Mucosa of descending colon (tissue), 3 donors: ENCODE measurements at regions not wholly inside any gene's neighbourhood (a gene's known extent, or its start where the extent isn't known, plus 50 kb on each side); places are given as distances from the start of the nearest gene placed in this dataset.

Source experiments
- ATAC-seq: fragments of 200-7000 bp; cut with Tn5 transposase; one replicate; pipeline ENCODE4 v1.9.1; 2020; ENCODE audit warnings: mild to moderate bottlenecking, moderate library complexity
- DNase-seq, 3 donors: peaks; one replicate each; pipeline ENCODE4 v3.0.0-alpha.2; 2020
- H3K36me3 ChIP-seq: fragments of 200-600 bp; one replicate; pipeline ENCODE4 v1.8.0; 2021; ENCODE audit warnings: low read depth, mild to moderate bottlenecking
- H3K4me1 ChIP-seq: fragments of 200-600 bp; one replicate; pipeline ENCODE4 v1.8.0; 2021; ENCODE audit warnings: low read depth, mild to moderate bottlenecking
- H3K4me3 ChIP-seq: fragments of 200-600 bp; one replicate; pipeline ENCODE4 v1.8.0; 2021; ENCODE audit warnings: mild to moderate bottlenecking
- H3K9me3 ChIP-seq: fragments of 200-600 bp; one replicate; pipeline ENCODE4 v1.8.0; 2021; ENCODE audit warnings: mild to moderate bottlenecking
- intact Hi-C, 2 donors: fragments of 100-400 bp; cut with DNase I in 1 of 2; cut with micrococcal nuclease in 1 of 2; formaldehyde crosslinking; loops; one replicate each; pipeline versions ENCODE4 v1.11.0 to v1.11.1; 2022; cut with DNase I, micrococcal nuclease
- TF ChIP-seq, protein P1 (sequence below): fragments of 200-600 bp; IDR thresholded peaks from one replicate; pipeline ENCODE4 v1.8.0; 2022; ENCODE audit warnings: antibody characterized with exemption, mild to moderate bottlenecking
- donor health status: DM: no; HTN: no; CAD: no; lungs with moderate emphysema.
- donor health status: DM: no; HTN: no; CAD: no.
- donor health status: DM: no; HTN: yes; CAD: no.

DNA sequence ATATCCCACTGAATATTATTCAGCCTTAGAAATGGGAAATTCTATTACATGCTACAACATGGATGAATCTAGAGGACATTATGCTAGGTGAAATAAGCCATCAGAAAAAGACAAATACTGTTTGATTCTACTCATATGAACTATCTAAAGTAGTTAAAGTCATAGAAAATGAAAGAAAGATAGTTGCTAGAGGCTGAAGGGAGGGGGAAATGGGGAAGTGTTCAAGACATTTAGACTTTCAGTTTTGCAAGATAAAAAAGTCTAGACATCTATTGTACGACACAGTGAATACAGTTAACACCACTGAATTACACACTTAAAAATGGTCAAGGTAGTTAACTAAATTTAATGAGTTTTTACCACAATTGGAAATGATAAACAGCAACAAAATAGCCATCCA, 835.9 kb upstream of the CHAC2 start:
- H3K4me1 ChIP-seq: no peaks in the 10 kb centered on the region
- H3K9me3 ChIP-seq: peaks cover 6% of the 10 kb centered on the region
- DNase-seq (no peak), ATAC-seq (no peak)
- TF ChIP-seq, protein P1, sequence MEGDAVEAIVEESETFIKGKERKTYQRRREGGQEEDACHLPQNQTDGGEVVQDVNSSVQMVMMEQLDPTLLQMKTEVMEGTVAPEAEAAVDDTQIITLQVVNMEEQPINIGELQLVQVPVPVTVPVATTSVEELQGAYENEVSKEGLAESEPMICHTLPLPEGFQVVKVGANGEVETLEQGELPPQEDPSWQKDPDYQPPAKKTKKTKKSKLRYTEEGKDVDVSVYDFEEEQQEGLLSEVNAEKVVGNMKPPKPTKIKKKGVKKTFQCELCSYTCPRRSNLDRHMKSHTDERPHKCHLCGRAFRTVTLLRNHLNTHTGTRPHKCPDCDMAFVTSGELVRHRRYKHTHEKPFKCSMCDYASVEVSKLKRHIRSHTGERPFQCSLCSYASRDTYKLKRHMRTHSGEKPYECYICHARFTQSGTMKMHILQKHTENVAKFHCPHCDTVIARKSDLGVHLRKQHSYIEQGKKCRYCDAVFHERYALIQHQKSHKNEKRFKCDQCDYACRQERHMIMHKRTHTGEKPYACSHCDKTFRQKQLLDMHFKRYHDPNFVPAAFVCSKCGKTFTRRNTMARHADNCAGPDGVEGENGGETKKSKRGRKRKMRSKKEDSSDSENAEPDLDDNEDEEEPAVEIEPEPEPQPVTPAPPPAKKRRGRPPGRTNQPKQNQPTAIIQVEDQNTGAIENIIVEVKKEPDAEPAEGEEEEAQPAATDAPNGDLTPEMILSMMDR: no peak
- intact Hi-C loops: no loop called here
- H3K36me3 ChIP-seq: no peaks in the 10 kb centered on the region
- H3K4me3 ChIP-seq: no peak overlapping the region

DNA sequence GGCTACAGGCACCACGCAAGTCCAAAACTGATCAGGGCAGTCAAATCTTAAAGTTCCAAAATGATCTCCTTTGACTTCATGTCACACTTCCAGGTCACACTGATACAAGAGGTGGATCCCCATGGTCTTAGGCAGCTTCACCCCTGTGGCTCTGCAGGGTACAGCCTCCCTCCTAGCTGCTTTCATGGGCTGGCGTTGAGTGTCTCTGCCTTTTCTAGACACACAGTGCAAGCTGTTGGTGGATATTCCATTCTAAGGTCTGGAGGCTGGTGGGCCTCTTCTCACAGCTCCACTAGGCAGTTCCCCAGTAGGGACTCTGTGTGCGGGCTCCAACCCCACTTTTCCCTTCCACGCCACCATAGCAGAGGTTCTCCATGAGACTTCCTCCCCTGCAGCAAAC, 838.2 kb upstream of the CHAC2 start:
- TF ChIP-seq, protein P1: no peak
- intact Hi-C loops: no loop called here
- no peak for DNase-seq
- no peak for ATAC-seq
- H3K9me3 ChIP-seq: peaks cover 12% of the 10 kb centered on the region
- no peaks in the 10 kb centered on the region for H3K36me3 ChIP-seq
- no peaks in the 10 kb centered on the region for H3K4me1 ChIP-seq
- no peak overlapping the region for H3K4me3 ChIP-seq

DNA sequence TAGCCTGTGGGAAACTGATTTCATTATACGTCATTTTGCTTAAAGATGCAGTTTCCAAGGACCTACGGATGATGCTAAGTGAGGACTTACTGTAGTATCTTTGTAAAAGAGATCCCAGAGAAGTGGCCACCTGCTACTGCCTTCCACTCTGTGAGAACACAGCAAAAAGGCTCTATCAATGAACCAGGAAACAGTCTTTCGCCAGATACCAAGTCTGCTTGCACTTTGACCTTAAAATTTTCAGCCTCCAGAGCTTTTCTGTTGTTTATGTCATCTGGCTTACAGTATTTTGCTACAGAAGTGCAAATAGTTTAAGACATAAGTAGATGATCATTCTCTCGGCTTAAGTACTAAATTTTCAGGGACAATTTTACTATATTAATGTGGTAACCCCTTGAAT, 847.9 kb upstream of the CHAC2 start:
- no peaks in the 10 kb centered on the region for H3K36me3 ChIP-seq
- no peaks in the 10 kb centered on the region for H3K9me3 ChIP-seq
- no peak overlapping the region for H3K4me3 ChIP-seq
- intact Hi-C loops: no loop called here
- H3K4me1 ChIP-seq: no peaks in the 10 kb centered on the region
- ATAC-seq (peak; percentile 34), DNase-seq (no peak)
- TF ChIP-seq, protein P1: no peak

DNA sequence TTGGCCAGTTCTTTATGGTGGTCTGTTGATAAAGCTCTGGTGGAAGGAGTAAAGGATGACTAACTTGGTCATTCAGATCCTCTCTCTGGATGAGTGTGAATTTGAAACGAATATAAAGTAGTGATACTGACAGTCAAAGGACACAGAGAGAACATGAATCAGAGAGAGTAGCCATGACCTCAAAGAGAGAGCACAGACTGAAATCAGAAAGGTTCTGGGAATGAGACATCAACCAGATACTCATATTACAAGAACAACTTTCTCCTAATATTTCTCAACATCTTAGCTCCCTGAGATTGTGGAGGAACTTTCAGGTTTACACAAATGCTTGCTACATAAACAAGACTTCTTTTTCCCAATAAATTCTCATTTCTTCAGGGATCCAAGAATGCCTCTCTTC, 849.1 kb upstream of the CHAC2 start:
- Histone ChIP-seq H3K36me3 (no peaks in the 10 kb centered on the region), H3K4me1 (no peaks in the 10 kb centered on the region), H3K4me3 (no peak overlapping the region), H3K9me3 (no peaks in the 10 kb centered on the region)
- DNase-seq (no peak), ATAC-seq (no peak)
- intact Hi-C loops: no loop called here
- TF ChIP-seq, protein P1: no peak

DNA sequence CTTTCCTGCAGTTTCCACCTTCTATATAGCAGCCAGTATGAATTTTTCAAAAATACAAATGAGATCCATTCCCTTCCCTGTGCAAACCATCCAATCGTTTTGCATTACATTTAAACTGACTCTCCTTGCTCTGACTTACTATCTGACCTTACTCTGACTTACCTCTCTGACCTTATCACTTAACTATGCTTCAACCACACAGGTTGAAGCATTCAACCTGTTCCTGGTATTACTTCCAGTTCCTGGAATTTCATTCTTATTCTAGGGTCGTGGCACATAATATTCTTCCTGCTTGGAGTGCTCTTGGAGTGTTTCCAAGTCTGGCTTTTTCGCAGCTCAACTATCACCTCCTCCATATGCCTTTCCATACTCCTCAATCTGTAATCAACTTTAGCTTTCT, 850.6 kb upstream of the CHAC2 start:
- no peaks in the 10 kb centered on the region for H3K4me1 ChIP-seq
- no peak overlapping the region for H3K4me3 ChIP-seq
- ATAC-seq (no peak), DNase-seq (no peak)
- TF ChIP-seq, protein P1: no peak
- H3K36me3 ChIP-seq: no peaks in the 10 kb centered on the region
- no peaks in the 10 kb centered on the region for H3K9me3 ChIP-seq
- intact Hi-C loops: no loop called here

DNA sequence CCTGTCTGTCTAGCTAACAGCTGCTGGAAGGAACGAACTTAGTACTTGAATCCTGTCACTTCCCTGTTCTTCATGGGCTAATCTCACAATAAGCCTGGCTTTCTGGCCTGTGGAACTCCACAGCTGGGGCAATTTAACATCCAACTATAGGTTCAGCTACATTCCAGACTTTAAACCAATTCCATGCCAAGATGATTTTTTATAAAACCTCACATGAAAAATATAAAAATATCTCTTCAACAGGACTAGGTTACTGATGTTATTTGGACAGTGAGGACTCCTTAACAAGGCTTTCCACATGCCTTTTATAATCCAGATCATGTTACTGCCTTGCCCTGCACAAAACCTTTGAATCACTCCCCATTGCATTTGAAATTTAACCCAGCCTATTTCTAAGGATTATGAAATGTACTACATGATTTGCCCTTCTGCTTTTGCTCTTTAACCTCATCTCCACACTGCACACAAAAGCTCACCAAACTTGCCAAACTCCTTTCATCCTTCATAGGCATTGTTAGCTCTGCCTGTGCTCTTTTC, 863.2 kb upstream of the CHAC2 start:
- Histone ChIP-seq H3K9me3 (peaks cover 12% of the 10 kb centered on the region), H3K4me3 (no peak overlapping the region), H3K36me3 (no peaks in the 10 kb centered on the region), H3K4me1 (no peaks in the 10 kb centered on the region)
- TF ChIP-seq, protein P1: no peak
- no peak for DNase-seq
- intact Hi-C loops: no loop called here
- no peak for ATAC-seq
